ENCODE measurements at regions not wholly inside any gene's neighbourhood (a gene's known extent, or its start where the extent isn't known, plus 50 kb on each side); places are given as distances from the start of the nearest gene placed in this dataset.

DNA sequence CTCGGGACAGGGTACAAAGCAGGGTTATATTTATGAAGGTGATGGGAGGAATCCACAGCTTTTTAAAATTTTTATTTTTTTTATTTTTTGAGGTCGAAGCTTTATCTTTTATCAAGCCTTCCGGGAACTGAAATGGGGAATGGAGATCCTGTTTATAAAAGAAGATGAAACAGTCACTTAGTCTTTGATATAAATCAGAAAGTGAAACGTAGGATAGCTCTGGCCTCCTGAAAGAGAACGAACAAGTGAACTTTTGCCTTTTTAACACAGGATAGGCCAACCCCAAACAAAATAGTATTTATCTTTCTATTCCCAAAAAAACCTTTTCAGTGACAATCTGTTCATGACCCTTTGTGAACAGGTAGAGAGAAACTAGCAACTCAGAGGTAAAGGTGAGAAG lies 634.0 kb upstream of the LMCD1 start:
- no peaks in the 10 kb centered on the region for H3K9me3 ChIP-seq
- H3K4me1 ChIP-seq, result no peaks in the 10 kb centered on the region
- no peak for DNase-seq (ENCODE audit: low spot score in 2 of 2)
- no peaks in the 10 kb centered on the region for H3K27me3 ChIP-seq
- intact Hi-C loops (cut with DNase I; ENCODE audit: low total_unique reads), result no loop called here
- no peak overlapping the region for H3K4me3 ChIP-seq
- no peaks in the 10 kb centered on the region for H3K36me3 ChIP-seq
- no peak overlapping the region for H3K27ac ChIP-seq
- TF ChIP-seq, protein P1, sequence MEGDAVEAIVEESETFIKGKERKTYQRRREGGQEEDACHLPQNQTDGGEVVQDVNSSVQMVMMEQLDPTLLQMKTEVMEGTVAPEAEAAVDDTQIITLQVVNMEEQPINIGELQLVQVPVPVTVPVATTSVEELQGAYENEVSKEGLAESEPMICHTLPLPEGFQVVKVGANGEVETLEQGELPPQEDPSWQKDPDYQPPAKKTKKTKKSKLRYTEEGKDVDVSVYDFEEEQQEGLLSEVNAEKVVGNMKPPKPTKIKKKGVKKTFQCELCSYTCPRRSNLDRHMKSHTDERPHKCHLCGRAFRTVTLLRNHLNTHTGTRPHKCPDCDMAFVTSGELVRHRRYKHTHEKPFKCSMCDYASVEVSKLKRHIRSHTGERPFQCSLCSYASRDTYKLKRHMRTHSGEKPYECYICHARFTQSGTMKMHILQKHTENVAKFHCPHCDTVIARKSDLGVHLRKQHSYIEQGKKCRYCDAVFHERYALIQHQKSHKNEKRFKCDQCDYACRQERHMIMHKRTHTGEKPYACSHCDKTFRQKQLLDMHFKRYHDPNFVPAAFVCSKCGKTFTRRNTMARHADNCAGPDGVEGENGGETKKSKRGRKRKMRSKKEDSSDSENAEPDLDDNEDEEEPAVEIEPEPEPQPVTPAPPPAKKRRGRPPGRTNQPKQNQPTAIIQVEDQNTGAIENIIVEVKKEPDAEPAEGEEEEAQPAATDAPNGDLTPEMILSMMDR (IDR thresholded peaks at IDR 0.05), result no peak
- no peak for TF ChIP-seq POLR2AphosphoS5 (IDR thresholded peaks at IDR 0.05)
- TF ChIP-seq POLR2A (IDR thresholded peaks at IDR 0.05), result no peak

DNA sequence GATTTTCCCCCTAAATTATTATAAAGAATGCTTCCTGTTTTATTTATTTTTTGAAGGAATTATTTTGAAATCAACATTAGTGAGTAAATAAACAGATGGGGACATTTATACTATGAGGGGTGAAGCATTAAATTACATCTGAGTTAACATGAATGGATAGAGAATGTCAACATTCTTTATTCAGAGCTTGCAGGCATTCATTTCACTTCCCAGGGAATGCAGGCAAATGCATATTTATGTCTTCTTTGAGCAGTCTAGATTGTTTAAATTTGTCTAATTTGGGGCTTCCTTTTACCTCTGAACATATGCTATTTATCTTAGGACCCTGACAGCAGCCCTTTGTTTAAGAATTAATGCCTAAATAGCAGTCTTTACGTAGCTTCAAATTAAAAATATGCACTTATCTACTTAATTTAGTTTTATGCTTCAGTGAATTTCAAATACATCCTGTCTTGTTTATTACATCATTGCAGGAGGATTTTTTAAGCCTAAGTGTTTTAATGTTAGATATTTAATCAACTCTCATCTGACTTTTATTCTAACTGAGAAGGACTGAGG lies 630.5 kb upstream of the LMCD1 start:
- no peak for DNase-seq (ENCODE audit: low spot score in 2 of 2)
- Histone ChIP-seq H3K36me3 (no peaks in the 10 kb centered on the region), H3K4me3 (no peak overlapping the region), H3K27me3 (no peaks in the 10 kb centered on the region), H3K9me3 (no peaks in the 10 kb centered on the region), H3K27ac (no peak overlapping the region), H3K4me1 (no peaks in the 10 kb centered on the region)
- TF ChIP-seq POLR2AphosphoS5 (IDR thresholded peaks at IDR 0.05) (no peak), POLR2A (IDR thresholded peaks at IDR 0.05) (no peak)
- TF ChIP-seq, protein P1 (IDR thresholded peaks at IDR 0.05), result no peak
- intact Hi-C loops (cut with DNase I; ENCODE audit: low total_unique reads), result no loop called here

DNA sequence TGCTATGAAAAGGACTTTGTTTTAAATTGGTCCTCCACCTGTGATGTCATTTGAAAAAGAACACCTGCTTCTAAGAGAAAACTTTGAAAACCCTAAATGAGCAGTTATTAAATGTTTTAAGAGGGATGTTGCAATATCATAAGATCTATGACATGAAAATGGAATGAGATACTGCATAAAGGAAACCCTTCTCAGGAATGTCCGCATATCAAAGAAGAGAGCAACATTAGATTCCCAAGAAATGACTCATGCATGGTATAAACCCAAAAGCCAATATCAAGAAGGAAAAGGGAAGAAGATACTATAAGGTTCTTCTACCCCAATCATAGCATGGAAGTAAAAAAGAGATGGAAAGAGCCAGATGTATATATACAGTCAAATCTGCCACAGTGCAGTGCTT lies 627.5 kb upstream of the LMCD1 start:
- Histone ChIP-seq H3K27me3 (no peaks in the 10 kb centered on the region), H3K27ac (no peak overlapping the region), H3K36me3 (no peaks in the 10 kb centered on the region), H3K4me3 (no peak overlapping the region), H3K4me1 (no peaks in the 10 kb centered on the region), H3K9me3 (no peaks in the 10 kb centered on the region)
- DNase-seq (ENCODE audit: low spot score in 2 of 2), result no peak
- TF ChIP-seq, protein P1 (IDR thresholded peaks at IDR 0.05), result no peak
- TF ChIP-seq POLR2AphosphoS5 (IDR thresholded peaks at IDR 0.05), result no peak
- TF ChIP-seq POLR2A (IDR thresholded peaks at IDR 0.05), result no peak
- intact Hi-C loops (cut with DNase I; ENCODE audit: low total_unique reads), result no loop called here

DNA sequence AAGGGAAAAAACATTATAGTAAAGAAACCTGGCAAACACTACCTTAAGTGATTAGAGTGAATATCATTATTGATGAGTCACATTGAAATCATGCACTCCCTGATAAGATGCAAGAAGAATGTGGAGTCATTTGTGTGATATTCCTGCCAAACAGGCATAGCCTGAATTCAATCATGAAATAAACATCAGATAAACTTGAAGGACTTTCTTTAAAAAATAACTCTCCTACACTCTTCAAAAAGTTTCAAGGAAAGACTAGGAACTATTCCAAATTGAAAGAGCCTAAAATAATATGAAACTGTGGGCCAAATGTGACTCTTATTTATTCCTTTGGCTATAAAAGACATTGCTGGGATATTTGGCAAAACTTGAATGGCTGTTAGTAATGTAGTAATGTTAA lies 625.7 kb upstream of the LMCD1 start:
- no peak for DNase-seq (ENCODE audit: low spot score in 2 of 2)
- Histone ChIP-seq H3K36me3 (no peaks in the 10 kb centered on the region), H3K4me3 (no peak overlapping the region), H3K9me3 (no peaks in the 10 kb centered on the region), H3K27ac (no peak overlapping the region), H3K4me1 (no peaks in the 10 kb centered on the region), H3K27me3 (no peaks in the 10 kb centered on the region)
- TF ChIP-seq POLR2AphosphoS5 (IDR thresholded peaks at IDR 0.05), result no peak
- no peak for TF ChIP-seq POLR2A (IDR thresholded peaks at IDR 0.05)
- TF ChIP-seq, protein P1 (IDR thresholded peaks at IDR 0.05), result no peak
- intact Hi-C loops (cut with DNase I; ENCODE audit: low total_unique reads), result no loop called here

DNA sequence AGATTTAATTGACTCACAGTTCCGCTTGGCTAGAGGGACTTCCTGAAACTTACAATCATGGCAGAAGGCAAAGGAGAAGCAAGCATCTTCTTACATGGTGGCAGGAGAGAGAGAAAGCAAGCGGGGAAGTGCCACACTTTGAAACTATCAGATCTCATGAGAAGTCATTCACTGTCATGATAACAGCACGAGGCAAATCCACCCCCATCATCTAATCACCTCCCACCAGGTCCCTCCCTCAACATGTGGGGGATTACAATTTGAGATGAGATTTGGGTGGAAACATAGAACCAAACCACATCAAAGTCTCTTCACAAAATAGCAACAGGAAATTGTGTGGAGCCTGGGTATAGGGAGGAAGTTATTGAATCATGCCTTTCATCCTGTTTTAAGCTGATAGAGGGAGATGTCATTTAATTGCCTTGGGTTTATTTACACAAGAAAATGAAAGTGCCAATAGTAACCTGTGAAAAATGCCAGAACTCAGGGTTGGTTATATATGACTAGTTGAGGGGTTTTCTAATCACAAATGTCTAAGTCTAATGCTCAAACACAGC lies 624.8 kb upstream of the LMCD1 start:
- intact Hi-C loops (cut with DNase I; ENCODE audit: low total_unique reads), result no loop called here
- no peaks in the 10 kb centered on the region for H3K27me3 ChIP-seq

More for the DNA sequence above, 624.8 kb upstream of the LMCD1 start:
- TF ChIP-seq POLR2AphosphoS5 (IDR thresholded peaks at IDR 0.05), result no peak
- TF ChIP-seq, protein P1 (IDR thresholded peaks at IDR 0.05), result no peak
- Histone ChIP-seq H3K9me3 (no peaks in the 10 kb centered on the region), H3K4me3 (no peak overlapping the region), H3K27ac (no peak overlapping the region), H3K4me1 (no peaks in the 10 kb centered on the region), H3K36me3 (no peaks in the 10 kb centered on the region)
- no peak for DNase-seq (ENCODE audit: low spot score in 2 of 2)
